ENCODE measurements at regions not wholly inside any gene's neighbourhood (a gene's known extent, or its start where the extent isn't known, plus 50 kb on each side); places are given as distances from the start of the nearest gene placed in this dataset.
"Not testable (repeated sequence)": the region's sequence is repeated elsewhere in the genome, so short reads cannot be mapped to it uniquely, and the experiment has no call there.

DNA sequence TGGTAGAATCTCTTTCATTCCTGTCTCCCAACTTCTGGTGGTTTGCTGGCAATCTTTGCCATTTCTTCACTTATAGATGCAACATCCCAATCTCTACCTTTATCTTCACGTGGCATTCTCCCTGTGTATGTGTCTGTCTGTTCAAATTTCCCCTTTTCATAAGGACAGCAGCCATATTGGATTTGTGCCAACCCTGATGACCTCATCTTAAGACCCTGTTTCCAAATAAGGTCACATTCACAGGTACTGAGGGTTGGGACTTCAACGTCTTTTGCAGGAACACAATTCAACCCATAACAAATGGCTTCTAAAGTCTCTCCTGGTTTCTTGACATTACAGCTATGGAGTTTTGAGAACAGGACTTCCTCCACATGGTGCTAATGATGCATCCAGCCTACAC is 84.5 kb upstream of the OLIG2 start:
- no peak for DNase-seq

DNA sequence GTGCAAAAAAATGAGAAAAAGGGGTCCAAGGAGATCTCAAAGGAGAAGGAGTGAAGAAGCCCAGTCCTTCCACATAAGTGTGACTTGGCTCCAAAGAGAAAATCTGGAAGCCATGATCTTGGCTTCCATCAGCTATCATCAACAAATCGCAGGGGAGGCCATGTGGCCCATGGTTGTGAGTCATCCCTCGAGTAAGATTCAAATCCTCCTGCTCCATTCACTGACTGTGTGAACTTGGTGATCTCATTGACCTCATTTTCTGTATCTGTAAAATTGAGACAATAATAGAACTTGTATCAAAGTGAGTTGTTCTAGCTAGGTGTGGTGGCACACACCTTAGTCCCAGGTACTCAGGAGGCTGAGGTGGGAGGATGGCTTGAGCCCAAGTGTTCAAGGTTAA is 79.1 kb upstream of the OLIG2 start:
- no peak for DNase-seq

- no peak for DNase-seq
These were observed 78.0 kb upstream of the OLIG2 start for GRCh38 chr21:32947736-32948135.

- DNase-seq: no peak
These were observed 76.0 kb upstream of the OLIG2 start for GRCh38 chr21:32949701-32950100.

GRCh38 chr21:32951041-32951440 is 74.7 kb upstream of the OLIG2 start:
- DNase-seq: no peak

DNA sequence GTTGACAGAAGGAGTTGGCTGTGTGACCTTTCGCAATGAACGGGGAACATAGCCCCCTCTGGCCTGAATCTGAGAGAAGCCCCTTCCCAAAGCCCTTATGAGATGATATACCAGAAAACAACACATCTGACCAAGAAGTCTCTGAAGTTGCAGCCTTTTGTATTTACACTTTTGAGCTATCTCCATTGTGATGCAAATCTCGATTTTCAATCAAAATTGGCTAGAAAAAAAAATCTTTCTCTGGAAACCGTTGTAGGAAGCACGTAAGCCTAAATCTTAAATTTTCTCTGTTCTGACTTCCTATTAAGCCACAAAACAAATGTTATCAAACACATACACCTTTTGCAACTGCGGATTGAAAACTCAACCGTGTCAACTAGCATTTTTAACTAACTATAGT is 71.4 kb upstream of the OLIG2 start:
- DNase-seq: no peak

- DNase-seq: no peak
These were observed 70.2 kb upstream of the OLIG2 start for GRCh38 chr21:32955311-32956060.

- DNase-seq: no peak
These were observed 69.6 kb upstream of the OLIG2 start for GRCh38 chr21:32956061-32956656.

- DNase-seq: no peak
These were observed 68.2 kb upstream of the OLIG2 start for GRCh38 chr21:32957545-32957944.

DNA sequence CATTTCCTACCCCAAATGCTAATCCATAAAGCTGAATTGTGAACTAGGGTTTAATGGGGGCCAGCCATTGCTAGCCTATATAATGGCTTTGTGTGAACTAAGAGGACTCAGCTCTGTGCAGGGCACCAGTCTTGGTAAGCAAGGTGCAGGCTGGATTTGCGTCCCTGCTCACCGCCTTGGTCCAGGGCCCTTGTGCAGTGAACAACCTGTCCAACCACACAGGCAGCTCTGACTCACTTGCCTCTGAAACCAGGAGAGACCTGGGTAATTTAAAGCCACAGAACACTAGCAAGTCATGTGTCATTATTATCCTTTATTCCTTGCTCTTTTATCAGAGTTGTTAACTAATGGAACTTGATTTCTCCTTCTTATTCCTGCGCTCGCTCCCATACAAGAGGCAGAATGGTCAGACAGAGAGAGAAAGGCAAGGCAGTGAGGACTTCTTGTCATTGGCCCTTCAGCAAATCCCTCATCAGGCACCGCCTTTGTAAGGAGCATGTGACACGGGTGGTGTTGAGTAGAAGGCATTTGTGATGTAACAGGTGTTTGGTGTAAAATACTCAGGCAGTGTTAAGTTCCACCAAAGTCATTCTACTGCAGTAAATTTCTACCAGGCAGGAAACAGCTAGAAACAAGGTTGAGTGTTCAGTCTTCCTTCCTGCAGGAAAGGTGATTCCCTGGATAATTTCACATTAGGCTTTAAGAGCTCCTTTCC is 67.3 kb upstream of the OLIG2 start:
- no peak for DNase-seq

DNA sequence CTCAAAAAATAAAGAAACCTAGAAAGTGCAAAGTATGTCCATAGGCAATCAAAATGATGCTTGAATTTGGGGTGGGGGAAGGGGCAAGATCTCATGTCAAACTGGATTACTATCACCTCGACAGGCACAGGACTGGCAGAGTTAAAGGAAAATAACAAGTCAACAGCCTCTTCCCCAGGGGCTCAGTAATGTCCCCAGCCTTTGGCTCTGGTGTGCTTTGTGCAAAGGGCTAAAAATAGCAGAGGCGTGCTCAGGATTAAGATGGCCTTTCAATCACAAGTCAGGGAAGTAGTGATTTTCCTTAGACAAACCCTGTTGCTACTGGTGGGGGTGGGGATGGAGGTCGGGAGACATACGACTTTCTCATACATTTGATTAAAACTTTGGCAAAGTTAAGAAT is 63.5 kb upstream of the OLIG2 start:
- DNase-seq: no peak

- no peak for DNase-seq
These were observed 60.5 kb upstream of the OLIG2 start for GRCh38 chr21:32965129-32965680.

DNA sequence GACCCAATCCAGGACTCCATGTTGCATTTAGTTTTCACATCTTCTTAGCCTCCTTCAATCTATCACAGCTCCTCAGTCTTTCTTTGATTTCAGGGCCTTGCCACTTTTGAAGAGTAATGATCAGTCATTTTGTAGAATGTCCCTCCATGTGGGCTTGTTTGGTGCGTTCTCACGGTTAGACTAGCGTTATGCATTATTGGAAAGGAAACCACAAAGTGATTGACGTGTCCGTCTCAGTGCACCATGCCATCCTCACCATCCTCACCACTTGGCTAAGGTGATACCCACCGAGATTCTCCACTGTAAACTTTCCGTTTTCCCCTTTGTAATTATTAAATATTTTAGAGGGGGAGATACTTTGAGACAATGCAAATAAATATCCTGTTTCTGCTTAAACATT is 59.6 kb upstream of the OLIG2 start:
- no peak for DNase-seq

DNA sequence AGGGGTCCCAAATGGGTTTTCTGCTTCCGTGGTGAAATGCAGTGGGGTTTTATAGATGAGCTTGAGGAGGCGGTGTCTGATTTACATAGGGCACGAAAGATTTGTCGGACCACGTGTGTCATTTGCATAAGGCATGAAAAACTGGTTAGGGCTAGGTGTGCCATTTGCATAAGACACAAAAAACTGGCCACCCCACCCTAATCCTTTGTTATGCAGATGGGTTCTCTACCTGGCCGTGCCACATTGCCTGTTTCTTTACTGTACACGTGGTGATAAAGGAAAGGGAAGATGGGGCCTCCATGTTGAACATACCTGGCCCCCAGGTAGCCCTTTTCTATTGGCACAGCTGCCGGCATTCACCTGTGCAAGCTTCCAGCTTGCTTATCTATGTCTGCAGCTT is 57.6 kb upstream of the OLIG2 start:
- DNase-seq: not testable (repeated sequence)

- no peak for DNase-seq
These were observed 51.1 kb upstream of the OLIG2 start for GRCh38 chr21:32974653-32975052.

DNA sequence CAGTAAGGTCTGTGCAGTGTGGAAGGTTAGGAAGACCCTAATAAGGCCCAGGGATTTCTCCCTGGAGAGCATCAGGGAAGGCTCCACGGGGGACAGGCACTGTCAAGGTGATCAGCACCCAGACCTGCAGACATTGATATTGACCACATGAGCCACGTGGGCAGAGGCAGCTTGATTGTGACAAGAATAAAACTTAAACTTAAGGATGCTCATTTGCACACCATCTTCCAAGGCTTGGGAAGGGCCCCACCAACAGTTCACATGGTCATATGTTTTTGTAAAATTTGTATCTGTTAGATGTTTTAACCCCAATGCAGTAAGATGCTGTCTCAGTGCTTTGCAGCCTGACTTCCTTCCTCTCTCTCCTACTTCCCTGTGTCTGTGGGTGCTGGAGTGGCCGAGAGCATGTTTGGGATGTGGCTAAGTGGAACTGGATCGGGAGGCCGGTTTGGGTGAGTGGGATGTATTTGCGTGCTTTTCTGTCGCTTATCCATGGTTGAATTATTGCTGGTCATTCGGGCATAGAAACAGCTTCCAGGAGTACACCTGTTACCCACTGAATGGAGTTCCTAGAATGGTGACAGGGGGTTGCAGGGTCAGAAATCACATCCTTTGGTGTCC is 49.8 kb upstream of the OLIG2 start:
- no peak for DNase-seq
